ENCODE measurements at regions not wholly inside any gene's neighbourhood (a gene's known extent, or its start where the extent isn't known, plus 50 kb on each side); places are given as distances from the start of the nearest gene placed in this dataset.

DNA sequence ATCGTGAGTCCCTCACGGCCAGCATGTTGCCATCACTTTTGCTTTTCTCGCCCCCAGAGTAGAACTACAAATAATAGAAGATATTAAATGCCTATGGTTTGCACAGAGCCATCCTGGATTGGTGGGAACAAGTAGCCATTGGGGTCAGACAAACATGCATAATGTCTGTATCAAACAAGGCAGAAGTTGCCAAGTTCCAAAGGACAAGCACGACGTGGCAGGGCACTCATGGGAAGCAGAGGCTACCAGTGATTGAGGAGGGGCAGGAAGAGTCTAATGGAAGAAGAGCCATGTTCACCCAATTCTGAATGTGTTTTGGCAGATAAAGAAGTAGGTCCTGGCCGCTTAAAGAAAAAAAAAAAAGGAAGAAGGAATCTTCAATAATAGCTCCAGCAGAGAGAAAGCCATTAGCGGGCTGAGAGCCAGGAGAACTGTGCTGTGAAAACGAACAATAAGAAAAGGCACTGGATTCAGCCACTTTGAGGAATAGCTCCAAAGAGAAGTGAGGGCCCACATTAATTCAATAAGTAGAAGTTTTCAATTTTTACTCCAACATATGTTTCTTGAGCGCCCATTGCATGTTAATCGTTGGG lies 153.7 kb upstream of the ADCY2 start:
- TF ChIP-seq POLR2AphosphoS5 (IDR thresholded peaks at IDR 0.05), result no peak
- TF ChIP-seq CTCF (IDR thresholded peaks at IDR 0.05), result no peak
- TF ChIP-seq POLR2A (IDR thresholded peaks at IDR 0.05), result no peak

Measured in upper lobe of left lung (tissue), 4 donors.